ENCODE measurements at regions not wholly inside any gene's neighbourhood (a gene's known extent, or its start where the extent isn't known, plus 50 kb on each side); places are given as distances from the start of the nearest gene placed in this dataset.

GRCh38 chr7:9083837-9084236 is 650.4 kb downstream of the NXPH1 start:
- dilution Hi-C loops (cut with HindIII; ENCODE audit: low sequenced_read_pairs, unreplicated experiment), result no loop called here

More at GRCh38 chr7:9083837-9084236, 650.4 kb downstream of the NXPH1 start:
- H3K9me1 ChIP-seq (ENCODE audit: insufficient read depth, low read length), result no peaks in the 10 kb centered on the region
- H3K4ac ChIP-seq (ENCODE audit: low read depth, low read length), result no peak overlapping the region
- no peak overlapping the region for H2BK5ac ChIP-seq (ENCODE audit: low read depth, low read length, poor library complexity, severe bottlenecking)
- H3K4me3 ChIP-seq (ENCODE audit: insufficient read depth, low read depth, low read length), result no peak overlapping the region
- ATAC-seq (ENCODE audit: low read depth) (no peak), DNase-seq (no peak)
- H4K5ac ChIP-seq (ENCODE audit: low read depth, low read length), result no peak overlapping the region
- no peak overlapping the region for H3K4me2 ChIP-seq (ENCODE audit: low read depth, low read length)
- TF ChIP-seq USF2 (IDR thresholded peaks at IDR 0.05; ENCODE audit: low read depth, low read length), result no peak
- TF ChIP-seq CHD1 (IDR thresholded peaks at IDR 0.05; ENCODE audit: low read depth, low read length), result no peak
- TF ChIP-seq MAZ (IDR thresholded peaks at IDR 0.05; ENCODE audit: borderline replicate concordance, low read depth, low read length), result no peak
- no peak for TF ChIP-seq RAD21 (IDR thresholded peaks at IDR 0.05; ENCODE audit: low read length)
- no peak for TF ChIP-seq MXI1 (IDR thresholded peaks at IDR 0.05; ENCODE audit: borderline replicate concordance, low read depth, low read length)
- no peak for TF ChIP-seq RFX5 (IDR thresholded peaks at IDR 0.05; ENCODE audit: low read depth, low read length)
- no TSS peak for BruUV-seq (replicated peaks)
- in situ Hi-C loops (cut with MboI; ENCODE audit: low sequenced_read_pairs), result no loop called here
- intact Hi-C loops (cut with micrococcal nuclease), result no loop called here
- no peak overlapping the region for H4K8ac ChIP-seq (ENCODE audit: low read depth in 2 of 2, low read length in 2 of 2)
- H3K79me1 ChIP-seq (ENCODE audit: low read depth in 1 of 2, low read length in 2 of 2), result no peaks in the 10 kb centered on the region
- no peak overlapping the region for H3K27ac ChIP-seq (ENCODE audit: insufficient read depth, low read length)
- no peak overlapping the region for H4K91ac ChIP-seq (ENCODE audit: insufficient read depth, low read depth, low read length)
- no peak overlapping the region for H2AK9ac ChIP-seq (replicated peaks; ENCODE audit: low read depth, low read length, poor library complexity)
- no peak overlapping the region for H2AK5ac ChIP-seq (ENCODE audit: low read depth, low read length)
- no peak overlapping the region for H2BK120ac ChIP-seq (ENCODE audit: low read depth, low read length)
- H4K20me1 ChIP-seq (ENCODE audit: insufficient read depth, low read length), result no peaks in the 10 kb centered on the region
- no peak overlapping the region for H3K14ac ChIP-seq (replicated peaks; ENCODE audit: low read depth, low read length)
- no CpG with 5 or more reads among the region's 5 CpGs for WGBS, 2 experiments (ENCODE audit: extremely low coverage in 2 of 2, insufficient read length in 1 of 2)
- H2BK20ac ChIP-seq (ENCODE audit: low read depth, low read length), result no peak overlapping the region
- ChIA-PET POLR2A (ENCODE audit: unreplicated experiment) (no interaction called here), CTCF (no interaction called here)
- H2BK15ac ChIP-seq (ENCODE audit: low read depth, low read length), result no peak overlapping the region
- H3K36me3 ChIP-seq (ENCODE audit: control insufficient read depth, insufficient read depth, low read length), result no peaks in the 10 kb centered on the region
- no peaks in the 10 kb centered on the region for H3K4me1 ChIP-seq (ENCODE audit: control insufficient read depth, insufficient read depth, low read length)
- no peak overlapping the region for H3K23ac ChIP-seq (ENCODE audit: low read depth, low read length)
- H3K9ac ChIP-seq (ENCODE audit: low read depth, low read length), result no peak overlapping the region
- H3K9me3 ChIP-seq (ENCODE audit: control insufficient read depth, insufficient read depth, low read length), result peaks cover 12% of the 10 kb centered on the region; the same call in 1 of the 2 replicates
- no peaks in the 10 kb centered on the region for H3K27me3 ChIP-seq (ENCODE audit: control insufficient read depth, insufficient read depth, low read length)
- H3K56ac ChIP-seq (ENCODE audit: extremely low read depth, insufficient read depth, low read length), result no peak overlapping the region
- H3K18ac ChIP-seq (ENCODE audit: low read depth, low read length), result no peak overlapping the region
- no peak overlapping the region for H2AFZ ChIP-seq (replicated peaks; ENCODE audit: low read length, poor library complexity)

Data from IMR-90 (cell line).